ENCODE measurements at regions not wholly inside any gene's neighbourhood (a gene's known extent, or its start where the extent isn't known, plus 50 kb on each side); places are given as distances from the start of the nearest gene placed in this dataset.

- Histone ChIP-seq H3K27me3 (replicated peaks; ENCODE audit: insufficient read depth) (no peaks in the 10 kb centered on the region), H3K36me3 (ENCODE audit: low read depth) (no peaks in the 10 kb centered on the region), H3K9me3 (ENCODE audit: low read depth) (no peaks in the 10 kb centered on the region), H3F3A (ENCODE audit: insufficient read depth) (no peaks in the 10 kb centered on the region), H3K4me3 (no peak overlapping the region), H2AFZ (no peak overlapping the region), H3K27ac (no peak overlapping the region), H3K4me1 (ENCODE audit: insufficient read depth) (no peaks in the 10 kb centered on the region), H3K4me2 (ENCODE audit: unreplicated experiment) (no peak overlapping the region), H3K9me2 (ENCODE audit: insufficient read depth) (no peaks in the 10 kb centered on the region), H4K20me1 (ENCODE audit: insufficient read depth) (no peaks in the 10 kb centered on the region), H3K79me2 (ENCODE audit: insufficient read depth) (no peaks in the 10 kb centered on the region), H3K9ac (no peak overlapping the region)
- WGBS, 2 experiments (ENCODE audit: low coverage in 1 of 2, low lambda C conversion rate in 2 of 2, missing lambda C conversion rate in 2 of 2), result 1 to 3% methylated on average over 4 of the region's 4 CpGs
- no peak for DNase-seq
- TF ChIP-seq EZH2 (IDR thresholded peaks at IDR 0.05; ENCODE audit: insufficient read depth, poor library complexity, severe bottlenecking) (no peak), EZH2phosphoT487 (IDR thresholded peaks at IDR 0.05; ENCODE audit: insufficient read depth, low read depth) (no peak)
- in situ Hi-C loops (cut with MboI), result no loop called here
These were observed 1068.3 kb downstream of the STIM2 start for GRCh38 chr4:27928761-27929540.

- H3K4me2 ChIP-seq (ENCODE audit: unreplicated experiment), result no peak overlapping the region
- no peak for TF ChIP-seq EZH2 (IDR thresholded peaks at IDR 0.05; ENCODE audit: insufficient read depth, poor library complexity, severe bottlenecking)
- H3K36me3 ChIP-seq (ENCODE audit: low read depth), result no peaks in the 10 kb centered on the region
- H3K79me2 ChIP-seq (ENCODE audit: insufficient read depth), result no peaks in the 10 kb centered on the region
- no peaks in the 10 kb centered on the region for H3K27me3 ChIP-seq (replicated peaks; ENCODE audit: insufficient read depth)
- no peak overlapping the region for H2AFZ ChIP-seq
- H3K9me3 ChIP-seq (ENCODE audit: low read depth), result no peaks in the 10 kb centered on the region
- H3K9me2 ChIP-seq (ENCODE audit: insufficient read depth), result no peaks in the 10 kb centered on the region
- in situ Hi-C loops (cut with MboI), result no loop called here
- no peak overlapping the region for H3K9ac ChIP-seq
- H3K4me1 ChIP-seq (ENCODE audit: insufficient read depth), result no peaks in the 10 kb centered on the region
- 11 to 19% methylated on average over 3 of the region's 3 CpGs for WGBS, 2 experiments (ENCODE audit: low coverage in 1 of 2, low lambda C conversion rate in 2 of 2, missing lambda C conversion rate in 2 of 2)
- no peak overlapping the region for H3K27ac ChIP-seq
- no peak overlapping the region for H3K4me3 ChIP-seq
- H4K20me1 ChIP-seq (ENCODE audit: insufficient read depth), result no peaks in the 10 kb centered on the region
- no peak for DNase-seq
- H3F3A ChIP-seq (ENCODE audit: insufficient read depth), result no peaks in the 10 kb centered on the region
These were observed 1069.7 kb downstream of the STIM2 start for GRCh38 chr4:27930291-27930690.

GRCh38 chr4:27930976-27931375 lies 1070.3 kb downstream of the STIM2 start:
- Histone ChIP-seq H3K4me1 (ENCODE audit: insufficient read depth) (no peaks in the 10 kb centered on the region), H3K79me2 (ENCODE audit: insufficient read depth) (no peaks in the 10 kb centered on the region), H3K36me3 (ENCODE audit: low read depth) (no peaks in the 10 kb centered on the region), H4K20me1 (ENCODE audit: insufficient read depth) (no peaks in the 10 kb centered on the region), H3K9me2 (ENCODE audit: insufficient read depth) (no peaks in the 10 kb centered on the region), H3K9me3 (ENCODE audit: low read depth) (no peaks in the 10 kb centered on the region), H3K9ac (no peak overlapping the region), H3F3A (ENCODE audit: insufficient read depth) (no peaks in the 10 kb centered on the region), H3K27me3 (replicated peaks; ENCODE audit: insufficient read depth) (no peaks in the 10 kb centered on the region), H3K27ac (no peak overlapping the region), H3K4me3 (no peak overlapping the region), H2AFZ (no peak overlapping the region), H3K4me2 (ENCODE audit: unreplicated experiment) (no peak overlapping the region)
- TF ChIP-seq EZH2phosphoT487 (IDR thresholded peaks at IDR 0.05; ENCODE audit: insufficient read depth, low read depth) (no peak), EZH2 (IDR thresholded peaks at IDR 0.05; ENCODE audit: insufficient read depth, poor library complexity, severe bottlenecking) (no peak)
- WGBS, 2 experiments (ENCODE audit: low coverage in 1 of 2, low lambda C conversion rate in 2 of 2, missing lambda C conversion rate in 2 of 2), result 30 to 48% methylated on average over 1 of the region's 1 CpG
- in situ Hi-C loops (cut with MboI), result no loop called here
- no peak for DNase-seq

GRCh38 chr4:27931584-27931983 lies 1070.9 kb downstream of the STIM2 start:
- H3K36me3 ChIP-seq (ENCODE audit: low read depth), result no peaks in the 10 kb centered on the region
- H3K4me1 ChIP-seq (ENCODE audit: insufficient read depth), result no peaks in the 10 kb centered on the region
- H3K9ac ChIP-seq, result no peak overlapping the region
- 0% methylated on average over 1 of the region's 1 CpG for WGBS, 2 experiments (ENCODE audit: low coverage in 1 of 2, low lambda C conversion rate in 2 of 2, missing lambda C conversion rate in 2 of 2)
- TF ChIP-seq EZH2 (IDR thresholded peaks at IDR 0.05; ENCODE audit: insufficient read depth, poor library complexity, severe bottlenecking), result no peak
- TF ChIP-seq EZH2phosphoT487 (IDR thresholded peaks at IDR 0.05; ENCODE audit: insufficient read depth, low read depth), result no peak
- in situ Hi-C loops (cut with MboI), result no loop called here
- no peak overlapping the region for H2AFZ ChIP-seq
- no peaks in the 10 kb centered on the region for H4K20me1 ChIP-seq (ENCODE audit: insufficient read depth)
- H3K79me2 ChIP-seq (ENCODE audit: insufficient read depth), result no peaks in the 10 kb centered on the region
- no peak overlapping the region for H3K27ac ChIP-seq
- H3K4me3 ChIP-seq, result no peak overlapping the region
- no peak overlapping the region for H3K4me2 ChIP-seq (ENCODE audit: unreplicated experiment)
- DNase-seq, result no peak
- no peaks in the 10 kb centered on the region for H3K27me3 ChIP-seq (replicated peaks; ENCODE audit: insufficient read depth)
- no peaks in the 10 kb centered on the region for H3F3A ChIP-seq (ENCODE audit: insufficient read depth)
- no peaks in the 10 kb centered on the region for H3K9me2 ChIP-seq (ENCODE audit: insufficient read depth)
- no peaks in the 10 kb centered on the region for H3K9me3 ChIP-seq (ENCODE audit: low read depth)
